ENCODE measurements at regions not wholly inside any gene's neighbourhood (a gene's known extent, or its start where the extent isn't known, plus 50 kb on each side); places are given as distances from the start of the nearest gene placed in this dataset.

DNA sequence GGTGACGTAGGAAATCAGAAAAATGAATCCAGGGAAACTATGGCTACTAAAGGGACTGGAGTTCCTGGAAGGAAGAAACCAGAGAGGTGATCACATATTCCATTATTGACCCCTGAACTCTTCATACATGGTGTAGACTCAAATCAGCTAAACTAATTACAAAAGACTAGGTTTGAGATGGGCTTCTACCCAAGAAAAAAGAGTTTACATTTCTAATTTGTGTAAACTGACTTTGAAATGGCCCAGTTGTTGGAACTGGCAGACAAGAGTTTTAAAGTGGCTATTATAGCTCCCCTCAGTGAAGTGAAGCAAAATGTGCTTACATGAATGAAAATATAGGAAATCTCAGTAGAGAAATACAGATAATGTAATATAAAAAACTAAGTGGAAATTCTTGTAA, 1619.4 kb upstream of the SEL1L start:
- no peak for TF ChIP-seq POLR2AphosphoS5 (IDR thresholded peaks at IDR 0.05; ENCODE audit: borderline replicate concordance, low read depth, low read length)
- TF ChIP-seq EZH2 (IDR thresholded peaks at IDR 0.05): no peak
- TF ChIP-seq FOXP2 (optimal IDR thresholded peaks at IDR 0.05; ENCODE audit: control extremely low read depth, extremely low read length, insufficient read depth): no peak
